Keratinocyte (primary cell): ENCODE measurements at regions not wholly inside any gene's neighbourhood (a gene's known extent, or its start where the extent isn't known, plus 50 kb on each side); places are given as distances from the start of the nearest gene placed in this dataset.

Experiments
- DNase-seq: peaks from one replicate; pipeline ENCODE4 v3.0.0-alpha.2; 2011; ENCODE audit warnings: low read depth, missing footprints, low spot score
- FAIRE-seq: peaks from 2 replicates; lab custom pipeline; 2011; peaks lifted over from hg19 to GRCh38; lab: Jason Lieb, UNC
- H2AFZ ChIP-seq: 2 replicates; pipeline ENCODE4 v1.6.0; 2012; ENCODE audit warnings: low read length, control low read depth, inconsistent platforms; ENCODE audit not compliant: control insufficient read depth
- H3K27ac ChIP-seq: 2 replicates; pipeline ENCODE4 v1.5.1; 2011; ENCODE audit warnings: low read length; ENCODE audit not compliant: control insufficient read depth, insufficient read depth
- H3K27me3 ChIP-seq: 3 replicates; pipeline ENCODE4 v1.6.0; 2011; ENCODE audit warnings: low read length; ENCODE audit not compliant: control insufficient read depth, insufficient read depth; ENCODE audit errors: extremely low read depth
- H3K36me3 ChIP-seq, 2 experiments: 2 replicates in 1 of 2; 3 replicates in 1 of 2; pipeline ENCODE4 v1.5.1; 2011; ENCODE audit warnings: low read length in 2 of 2, mild to moderate bottlenecking in 1 of 2; ENCODE audit not compliant: control insufficient read depth in 2 of 2, insufficient read depth in 2 of 2; ENCODE audit errors: extremely low read depth in 1 of 2
- H3K4me1 ChIP-seq: 3 replicates; pipeline ENCODE4 v1.5.1; 2011; ENCODE audit warnings: low read length; ENCODE audit not compliant: control insufficient read depth, insufficient read depth; ENCODE audit errors: extremely low read depth
- H3K4me2 ChIP-seq: 3 replicates; pipeline ENCODE4 v1.6.0; 2011; ENCODE audit warnings: low read depth, low read length; ENCODE audit not compliant: control insufficient read depth, insufficient read depth; ENCODE audit errors: extremely low read depth
- H3K4me3 ChIP-seq, 3 experiments: fragments of 200-600 bp in 1 of 3; sonication (generic) in 1 of 3; 2 replicates in 2 of 3; 3 replicates in 1 of 3; pipeline ENCODE4 v1.5.1; 2011 to 2016; ENCODE audit warnings: low read length in 3 of 3, mild to moderate bottlenecking in 3 of 3, control low read depth in 2 of 3, inconsistent platforms in 1 of 3, low read depth in 1 of 3, mixed read lengths in 1 of 3, mixed run types in 1 of 3, moderate library complexity in 1 of 3; ENCODE audit not compliant: control insufficient read depth in 2 of 3, insufficient read depth in 2 of 3; ENCODE audit errors: extremely low read depth in 1 of 3
- H3K79me2 ChIP-seq: 2 replicates; pipeline ENCODE4 v1.6.0; 2012; ENCODE audit warnings: low read length; ENCODE audit not compliant: control insufficient read depth, insufficient read depth
- H3K9ac ChIP-seq: 3 replicates; pipeline ENCODE4 v1.6.0; 2011; ENCODE audit warnings: low read length; ENCODE audit not compliant: control insufficient read depth, insufficient read depth; ENCODE audit errors: extremely low read depth
- H3K9me1 ChIP-seq: 3 replicates; pipeline ENCODE4 v1.6.0; 2011; ENCODE audit warnings: low read length; ENCODE audit not compliant: control insufficient read depth, insufficient read depth; ENCODE audit errors: extremely low read depth
- H3K9me3 ChIP-seq: 2 replicates; pipeline ENCODE4 v1.5.1; 2012; ENCODE audit warnings: low read depth, low read length; ENCODE audit not compliant: control insufficient read depth
- H4K20me1 ChIP-seq: 3 replicates; pipeline ENCODE4 v1.6.0; 2011; ENCODE audit warnings: low read length; ENCODE audit not compliant: control insufficient read depth, insufficient read depth; ENCODE audit errors: extremely low read depth
- CTCF ChIP-seq, 3 experiments: IDR thresholded peaks in 1 of 3; conservative IDR thresholded peaks in 1 of 3; optimal IDR thresholded peaks in 1 of 3; 2 replicates in 2 of 3; 3 replicates in 1 of 3; pipeline versions ENCODE3 to v1.5.1; 2011; ENCODE audit warnings: low read length in 3 of 3, mild to moderate bottlenecking in 3 of 3, moderate library complexity in 2 of 3, control low read depth in 1 of 3, inconsistent platforms in 1 of 3; ENCODE audit not compliant: insufficient read depth in 2 of 3; ENCODE audit errors: extremely low read depth in 1 of 3
- EZH2 ChIP-seq: IDR thresholded peaks from one replicate; pipeline ENCODE4 v1.6.1; 2012; ENCODE audit warnings: inconsistent platforms, mild to moderate bottlenecking, low read length, moderate library complexity
- dilution Hi-C: fragments of 300-500 bp; cut with MboI; formaldehyde crosslinking; loops from one replicate; pipeline ENCODE4 v1.7.0; 2020; ENCODE audit warnings: low sequenced_read_pairs; ENCODE audit not compliant: extremely low pct_ligation_motif_present

DNA sequence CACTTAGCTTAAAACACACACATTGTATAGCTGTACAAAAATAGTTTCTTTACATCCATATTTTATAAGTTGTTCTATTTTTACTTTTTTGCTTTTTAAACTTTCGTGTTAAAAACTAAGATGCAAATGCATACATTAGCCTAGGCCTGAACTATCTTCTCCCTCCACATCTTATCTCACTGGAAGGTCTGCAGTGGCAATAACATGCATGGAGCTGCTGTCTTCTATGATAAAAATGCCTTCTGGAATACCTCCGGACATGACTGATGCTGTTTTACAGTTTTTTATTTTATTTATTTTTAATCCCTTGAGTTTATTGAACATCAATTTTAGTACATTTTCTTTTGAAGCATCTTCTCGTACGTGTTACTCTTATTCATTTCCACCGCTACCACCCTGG lies 112.3 kb upstream of the TSPAN8 start:
- Histone ChIP-seq H3K4me3 (no peak overlapping the region), H4K20me1 (no peaks in the 10 kb centered on the region), H3K4me1 (no peaks in the 10 kb centered on the region), H3K4me2 (no peak overlapping the region), H2AFZ (no peak overlapping the region), H3K79me2 (no peaks in the 10 kb centered on the region), H3K9me3 (no peaks in the 10 kb centered on the region), H3K36me3 (no peaks in the 10 kb centered on the region), H3K27ac (no peak overlapping the region), H3K27me3 (no peaks in the 10 kb centered on the region), H3K9ac (no peak overlapping the region), H3K9me1 (no peaks in the 10 kb centered on the region)
- TF ChIP-seq CTCF (optimal IDR thresholded peaks at IDR 0.05 in 1 of 3, IDR thresholded peaks at IDR 0.05 in 1 of 3, conservative IDR thresholded peaks at IDR 0.05 in 1 of 3; ENCODE audit: extremely low read depth in 1 of 3, insufficient read depth in 2 of 3, low read length in 3 of 3), result no peak
- TF ChIP-seq EZH2, result no peak
- DNase-seq (no peak), FAIRE-seq (no peak)
- dilution Hi-C loops, result no loop called here

DNA sequence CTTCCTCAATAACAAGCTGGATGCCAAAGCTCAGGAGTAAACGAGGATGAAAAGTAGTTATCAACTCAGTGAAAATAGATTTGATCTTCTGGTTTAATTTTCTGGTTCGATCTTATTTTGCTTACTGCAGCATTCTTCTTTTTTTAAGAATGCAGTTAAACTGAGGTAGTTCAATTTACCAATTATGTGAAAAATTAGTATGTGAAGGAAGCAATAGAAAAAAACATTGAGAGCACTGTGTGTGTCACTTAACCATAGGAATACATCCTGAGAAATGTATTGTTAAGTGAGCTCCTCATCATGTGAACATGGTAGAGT lies 111.4 kb upstream of the TSPAN8 start:
- Histone ChIP-seq H3K27ac (no peak overlapping the region), H3K36me3 (no peaks in the 10 kb centered on the region), H3K9me3 (no peaks in the 10 kb centered on the region), H3K9ac (no peak overlapping the region), H3K4me3 (no peak overlapping the region), H3K4me1 (no peaks in the 10 kb centered on the region), H3K9me1 (no peaks in the 10 kb centered on the region), H2AFZ (no peak overlapping the region), H4K20me1 (no peaks in the 10 kb centered on the region), H3K27me3 (no peaks in the 10 kb centered on the region), H3K79me2 (no peaks in the 10 kb centered on the region), H3K4me2 (no peak overlapping the region)
- TF ChIP-seq CTCF (optimal IDR thresholded peaks at IDR 0.05 in 1 of 3, IDR thresholded peaks at IDR 0.05 in 1 of 3, conservative IDR thresholded peaks at IDR 0.05 in 1 of 3; ENCODE audit: extremely low read depth in 1 of 3, insufficient read depth in 2 of 3, low read length in 3 of 3) (no peak), EZH2 (no peak)
- dilution Hi-C loops, result no loop called here
- DNase-seq (no peak), FAIRE-seq (no peak)
